H9 (cell line): ENCODE measurements at regions not wholly inside any gene's neighbourhood (a gene's known extent, or its start where the extent isn't known, plus 50 kb on each side); places are given as distances from the start of the nearest gene placed in this dataset.
A peak's percentile ranks its signal among the peaks of the same experiment; 100 is the strongest.

ENCODE experiments used
- DNase-seq: peaks from one replicate; pipeline ENCODE4 v3.0.0-alpha.2; 2017
- H2AFZ ChIP-seq: one replicate; pipeline ENCODE4 v1.6.1; 2013; ENCODE audit warnings: mild to moderate bottlenecking, low read length, control low read depth, moderate library complexity
- H2AK5ac ChIP-seq: 2 replicates; pipeline ENCODE4 v1.6.1; 2013; ENCODE audit warnings: low read length, control low read depth, mixed read lengths; ENCODE audit not compliant: insufficient read length
- H2BK120ac ChIP-seq: one replicate; pipeline ENCODE4 v1.6.1; 2013; ENCODE audit warnings: low read depth, mild to moderate bottlenecking, low read length, control low read depth, inconsistent platforms; ENCODE audit not compliant: poor library complexity, severe bottlenecking
- H2BK12ac ChIP-seq: 2 replicates; pipeline ENCODE4 v1.6.1; 2013; ENCODE audit warnings: low read length, control low read depth, mixed read lengths, low read depth; ENCODE audit not compliant: insufficient read length
- H2BK15ac ChIP-seq: 2 replicates; pipeline ENCODE4 v1.6.1; 2013; ENCODE audit warnings: low read depth, low read length, control low read depth
- H2BK20ac ChIP-seq: one replicate; pipeline ENCODE4 v1.6.1; 2013; ENCODE audit warnings: low read depth, mild to moderate bottlenecking, low read length, control low read depth, inconsistent platforms; ENCODE audit not compliant: poor library complexity, severe bottlenecking
- H2BK5ac ChIP-seq: 2 replicates; pipeline ENCODE4 v1.6.1; 2013; ENCODE audit warnings: low read length, control low read depth, mixed read lengths; ENCODE audit not compliant: insufficient read length
- H3K14ac ChIP-seq: 2 replicates; pipeline ENCODE4 v1.6.1; 2013; ENCODE audit warnings: low read length, control low read depth; ENCODE audit not compliant: insufficient read depth
- H3K18ac ChIP-seq: 2 replicates; pipeline ENCODE4 v1.6.1; 2013; ENCODE audit warnings: low read depth, mild to moderate bottlenecking, mixed read lengths, low read length, control low read depth; ENCODE audit not compliant: insufficient read length
- H3K23ac ChIP-seq: 2 replicates; pipeline ENCODE4 v1.6.1; 2013; ENCODE audit warnings: low read length, control low read depth, mixed read lengths, low read depth; ENCODE audit not compliant: insufficient read length
- H3K23me2 ChIP-seq: 2 replicates; pipeline ENCODE4 v1.6.1; 2013; ENCODE audit warnings: low read depth, mild to moderate bottlenecking, mixed read lengths, low read length, control low read depth; ENCODE audit not compliant: insufficient read length, poor library complexity, severe bottlenecking
- H3K27ac ChIP-seq: 2 replicates; pipeline ENCODE4 v1.5.1; 2013; ENCODE audit warnings: low read length, control low read depth, mixed read lengths, low read depth; ENCODE audit not compliant: insufficient read length
- H3K27me3 ChIP-seq: 2 replicates; pipeline ENCODE4 v1.6.1; 2013; ENCODE audit warnings: low read length, control low read depth, inconsistent platforms; ENCODE audit not compliant: insufficient read depth
- H3K4ac ChIP-seq: 2 replicates; pipeline ENCODE4 v1.6.1; 2013; ENCODE audit warnings: low read depth, mild to moderate bottlenecking, control low read depth, inconsistent platforms, low read length, moderate library complexity
- H3K4me1 ChIP-seq: 2 replicates; pipeline ENCODE4 v1.6.1; 2013; ENCODE audit warnings: low read length, control low read depth, inconsistent platforms; ENCODE audit not compliant: insufficient read depth
- H3K4me2 ChIP-seq: 2 replicates; pipeline ENCODE4 v1.6.1; 2013; ENCODE audit warnings: low read length, control low read depth, mixed read lengths; ENCODE audit not compliant: insufficient read length, insufficient read depth
- H3K56ac ChIP-seq: 2 replicates; pipeline ENCODE4 v1.6.1; 2013; ENCODE audit warnings: low read depth, mild to moderate bottlenecking, mixed read lengths, low read length, control low read depth; ENCODE audit not compliant: insufficient read length
- H3K79me1 ChIP-seq: 2 replicates; pipeline ENCODE4 v1.6.1; 2013; ENCODE audit warnings: low read depth, mild to moderate bottlenecking, moderate library complexity, low read length, control low read depth, inconsistent platforms; ENCODE audit not compliant: insufficient read depth, poor library complexity, severe bottlenecking
- H3K79me2 ChIP-seq: 2 replicates; pipeline ENCODE4 v1.6.1; 2013; ENCODE audit warnings: low read length, control low read depth, inconsistent platforms; ENCODE audit not compliant: insufficient read depth
- H3K9ac ChIP-seq: 2 replicates; pipeline ENCODE4 v1.6.1; 2013; ENCODE audit warnings: low read length, control low read depth, mixed read lengths; ENCODE audit not compliant: insufficient read length; ENCODE audit errors: extremely low read depth
- H3K9me3 ChIP-seq: one replicate; pipeline ENCODE4 v1.6.1; 2013; ENCODE audit warnings: low read depth, low read length, inconsistent platforms; ENCODE audit not compliant: control insufficient read depth
- H3T11ph ChIP-seq: one replicate; pipeline ENCODE4 v1.6.1; 2013; ENCODE audit warnings: mild to moderate bottlenecking, low read length, control low read depth, inconsistent platforms
- H4K20me1 ChIP-seq: one replicate; pipeline ENCODE4 v1.6.1; 2013; ENCODE audit not compliant: control insufficient read depth, insufficient read length, insufficient read depth
- H4K5ac ChIP-seq: 2 replicates; pipeline ENCODE4 v1.6.1; 2013; ENCODE audit warnings: low read depth, mild to moderate bottlenecking, mixed read lengths, low read length, control low read depth; ENCODE audit not compliant: insufficient read length
- H4K8ac ChIP-seq: replicated peaks from 2 replicates; pipeline ENCODE4 v1.6.1; 2013; ENCODE audit warnings: low read length, control low read depth, mixed read lengths, low read depth; ENCODE audit not compliant: insufficient read length
- H4K91ac ChIP-seq: 2 replicates; pipeline ENCODE4 v1.6.1; 2013; ENCODE audit warnings: low read depth, mild to moderate bottlenecking, moderate library complexity, mixed read lengths, low read length, control low read depth; ENCODE audit not compliant: insufficient read length
- H3K27ac Mint-ChIP-seq, 3 experiments: 2 replicates in 2 of 3; 3 replicates in 1 of 3; pipeline ENCODE4 v1.8.0; 2020 to 2021; ENCODE audit warnings: mixed read lengths in 3 of 3, mild to moderate bottlenecking in 1 of 3, moderate library complexity in 1 of 3
- H3K27me3 Mint-ChIP-seq: 2 replicates; pipeline ENCODE4 v1.8.0; 2021; ENCODE audit warnings: low read depth, mild to moderate bottlenecking, moderate library complexity, mixed read lengths
- H3K36me3 Mint-ChIP-seq, 3 experiments: 2 replicates in 2 of 3; 3 replicates in 1 of 3; pipeline ENCODE4 v1.8.0; 2020 to 2021; ENCODE audit warnings: low read depth in 3 of 3, mixed read lengths in 3 of 3; ENCODE audit not compliant: insufficient read depth in 1 of 3
- H3K4me1 Mint-ChIP-seq, 2 experiments: 2 replicates each; pipeline ENCODE4 v1.8.0; 2020; ENCODE audit warnings: mixed read lengths in 2 of 2
- H3K4me3 Mint-ChIP-seq, 2 experiments: 2 replicates in 1 of 2; 3 replicates in 1 of 2; pipeline ENCODE4 v1.8.0; 2020 to 2021; ENCODE audit warnings: mild to moderate bottlenecking in 2 of 2, mixed read lengths in 2 of 2, moderate library complexity in 1 of 2
- H3K9me3 Mint-ChIP-seq, 2 experiments: 2 replicates in 1 of 2; 3 replicates in 1 of 2; pipeline ENCODE4 v1.8.0; 2020; ENCODE audit warnings: mild to moderate bottlenecking in 2 of 2, mixed read lengths in 2 of 2, moderate library complexity in 1 of 2
- WGBS: extraction: QIAGEN DNeasy Blood & Tissue Kit; methylation state at CpG from one replicate; pipeline ENCODE4 v1.1.7; 2013; ENCODE audit warnings: missing lambda C conversion rate, low lambda C conversion rate, mixed read lengths; ENCODE audit not compliant: insufficient read length; ENCODE audit errors: extremely low coverage; 5-methylcytosine and 5-hydroxymethylcytosine counted together
- TF ChIP-seq, protein P1 (sequence below): fragments of 200-600 bp; sonication (generic); conservative IDR thresholded peaks from 3 replicates; pipeline ENCODE4 v1.8.0; 2021; ENCODE audit warnings: antibody characterized with exemption, mild to moderate bottlenecking

DNA sequence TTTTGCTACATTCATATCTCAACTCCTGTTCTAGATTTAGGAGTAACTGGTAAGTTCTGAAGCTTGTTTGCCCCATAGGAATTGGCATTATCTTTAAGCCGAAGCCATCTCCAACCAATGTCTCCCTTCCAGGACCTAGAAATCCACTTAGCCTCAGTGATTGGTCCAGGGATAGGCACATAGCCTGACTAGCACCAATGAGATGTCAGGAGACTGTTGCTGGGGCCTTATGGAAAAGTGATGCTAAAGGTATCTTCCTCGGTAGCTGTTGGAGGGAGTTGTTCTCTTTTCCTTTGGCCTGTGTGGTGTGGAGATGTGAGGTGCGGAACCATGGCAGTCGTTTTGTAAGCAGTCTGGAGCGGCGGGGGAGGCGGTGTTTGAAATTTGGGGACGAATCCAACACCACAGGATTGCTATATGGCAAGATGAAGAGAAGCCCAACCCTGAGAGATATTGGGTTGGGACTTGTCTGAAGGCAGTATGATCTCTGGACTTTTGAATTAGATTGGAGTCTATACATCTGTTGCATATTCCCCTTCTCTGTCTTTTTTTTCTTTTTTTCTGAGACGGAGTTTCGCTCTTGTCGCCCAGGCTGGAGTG is 109.8 kb upstream of the ATP6AP2 start:
- H2BK15ac ChIP-seq, result no peak overlapping the region
- no peak overlapping the region for H2BK120ac ChIP-seq
- H3K4me3 Mint-ChIP-seq, result no peak overlapping the region
- H3K23ac ChIP-seq, result no peak overlapping the region
- H3K36me3 Mint-ChIP-seq, result peaks cover 0 to 6% (median 2%) of the 10 kb centered on the region in 3 experiments; a peak in 5 of 7 replicates
- no peak overlapping the region for H2BK20ac ChIP-seq
- H3K4me1 Mint-ChIP-seq, result peaks cover 29 to 43% of the 10 kb centered on the region in 2 experiments
- no peak overlapping the region for H2BK12ac ChIP-seq
- H3K27ac ChIP-seq, result no peak overlapping the region
- DNase-seq, result peak; percentile 60
- TF ChIP-seq, protein P1, sequence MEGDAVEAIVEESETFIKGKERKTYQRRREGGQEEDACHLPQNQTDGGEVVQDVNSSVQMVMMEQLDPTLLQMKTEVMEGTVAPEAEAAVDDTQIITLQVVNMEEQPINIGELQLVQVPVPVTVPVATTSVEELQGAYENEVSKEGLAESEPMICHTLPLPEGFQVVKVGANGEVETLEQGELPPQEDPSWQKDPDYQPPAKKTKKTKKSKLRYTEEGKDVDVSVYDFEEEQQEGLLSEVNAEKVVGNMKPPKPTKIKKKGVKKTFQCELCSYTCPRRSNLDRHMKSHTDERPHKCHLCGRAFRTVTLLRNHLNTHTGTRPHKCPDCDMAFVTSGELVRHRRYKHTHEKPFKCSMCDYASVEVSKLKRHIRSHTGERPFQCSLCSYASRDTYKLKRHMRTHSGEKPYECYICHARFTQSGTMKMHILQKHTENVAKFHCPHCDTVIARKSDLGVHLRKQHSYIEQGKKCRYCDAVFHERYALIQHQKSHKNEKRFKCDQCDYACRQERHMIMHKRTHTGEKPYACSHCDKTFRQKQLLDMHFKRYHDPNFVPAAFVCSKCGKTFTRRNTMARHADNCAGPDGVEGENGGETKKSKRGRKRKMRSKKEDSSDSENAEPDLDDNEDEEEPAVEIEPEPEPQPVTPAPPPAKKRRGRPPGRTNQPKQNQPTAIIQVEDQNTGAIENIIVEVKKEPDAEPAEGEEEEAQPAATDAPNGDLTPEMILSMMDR, result no peak
- no peak overlapping the region for H4K8ac ChIP-seq
- no peak overlapping the region for H3K4me2 ChIP-seq
- H3K23me2 ChIP-seq, result no peaks in the 10 kb centered on the region
- H3K79me2 ChIP-seq, result no peaks in the 10 kb centered on the region
- H3K27me3 Mint-ChIP-seq, result peaks cover 6% of the 10 kb centered on the region
- H3K27me3 ChIP-seq, result no peaks in the 10 kb centered on the region
- H3K9me3 ChIP-seq, result no peaks in the 10 kb centered on the region
- H3K9me3 Mint-ChIP-seq, result peaks cover 59 to 65% of the 10 kb centered on the region in 2 experiments
- no peak overlapping the region for H2AFZ ChIP-seq
- H2BK5ac ChIP-seq, result no peak overlapping the region
- no peak overlapping the region for H4K91ac ChIP-seq
- WGBS, result no CpG with 5 or more reads among the region's 11 CpGs
- H2AK5ac ChIP-seq, result no peak overlapping the region
- no peak overlapping the region for H3T11ph ChIP-seq
- H3K4ac ChIP-seq, result no peak overlapping the region
- H4K5ac ChIP-seq, result no peak overlapping the region
- no peak overlapping the region for H3K56ac ChIP-seq
- no peak overlapping the region for H3K14ac ChIP-seq
- peaks cover 19% of the 10 kb centered on the region; the same call in 1 of the 2 replicates for H3K4me1 ChIP-seq
- H3K9ac ChIP-seq, result no peak overlapping the region
- H4K20me1 ChIP-seq, result no peaks in the 10 kb centered on the region
- H3K18ac ChIP-seq, result no peak overlapping the region
- H3K79me1 ChIP-seq, result no peaks in the 10 kb centered on the region
- no peak overlapping the region for H3K27ac Mint-ChIP-seq
